ENCODE measurements at regions not wholly inside any gene's neighbourhood (a gene's known extent, or its start where the extent isn't known, plus 50 kb on each side); places are given as distances from the start of the nearest gene placed in this dataset.
"Not testable (repeated sequence)": the region's sequence is repeated elsewhere in the genome, so short reads cannot be mapped to it uniquely, and the experiment has no call there.

GRCh38 chr13:18710673-18711072, 471.0 kb downstream of the TUBA3C start:
- TF ChIP-seq ZNF76 (tag by site-specific recombination; IDR thresholded peaks at IDR 0.05; ENCODE audit: borderline replicate concordance, low read depth); CTCF (tag by site-specific recombination; IDR thresholded peaks at IDR 0.05); ZNF830 (tag by site-specific recombination; IDR thresholded peaks at IDR 0.05; ENCODE audit: low read depth); ZNF707 (tag by site-specific recombination; IDR thresholded peaks at IDR 0.05); REST (tag by site-specific recombination; IDR thresholded peaks at IDR 0.05): not testable (repeated sequence)

Measured in HEK293 (cell line).